Gastroesophageal sphincter (tissue), 3 donors: ENCODE measurements at regions not wholly inside any gene's neighbourhood (a gene's known extent, or its start where the extent isn't known, plus 50 kb on each side); places are given as distances from the start of the nearest gene placed in this dataset.

ENCODE experiments used
- CTCF ChIP-seq, 4 experiments: fragments of 200-600 bp in 2 of 4; fragments of 450-650 bp in 2 of 4; sonication (generic) in 1 of 4; IDR thresholded peaks; one replicate each; pipeline ENCODE4 v1.5.1; 2017 to 2019; ENCODE audit warnings: antibody characterized with exemption in 4 of 4, mild to moderate bottlenecking in 2 of 4, moderate library complexity in 2 of 4
- POLR2A ChIP-seq, 2 donors: fragments of 450-650 bp; IDR thresholded peaks; one replicate each; pipeline ENCODE4 v1.6.1; 2017; ENCODE audit warnings: antibody characterized with exemption in 2 of 2, mild to moderate bottlenecking in 2 of 2, moderate library complexity in 1 of 2
- POLR2AphosphoS5 ChIP-seq: sonication (generic); formaldehyde crosslinking; IDR thresholded peaks from one replicate; pipeline ENCODE4 v1.6.1; 2017; ENCODE audit warnings: antibody characterized with exemption

GRCh38 chr1:213492161-213493041 lies 441.4 kb downstream of the RPS6KC1 start:
- no peak for TF ChIP-seq CTCF (IDR thresholded peaks at IDR 0.05)
- no peak for TF ChIP-seq POLR2A (IDR thresholded peaks at IDR 0.05)
- TF ChIP-seq POLR2AphosphoS5: no peak
